GM12864 (cell line): ENCODE measurements at regions not wholly inside any gene's neighbourhood (a gene's known extent, or its start where the extent isn't known, plus 50 kb on each side); places are given as distances from the start of the nearest gene placed in this dataset.

ENCODE experiments used
- DNase-seq: peaks from one replicate; pipeline ENCODE4 v3.0.0-alpha.2; 2011; ENCODE audit warnings: low read depth
- H3K4me3 ChIP-seq: 2 replicates; pipeline ENCODE4 v1.5.1; 2011; ENCODE audit warnings: mild to moderate bottlenecking, low read depth, low read length, control low read depth
- CTCF ChIP-seq: IDR thresholded peaks from 2 replicates; pipeline ENCODE4 v1.5.1; 2011; ENCODE audit warnings: low read depth, mild to moderate bottlenecking, moderate library complexity, low read length, control low read depth, inconsistent platforms; ENCODE audit errors: missing control alignments

- no peak for DNase-seq
- no peak overlapping the region for H3K4me3 ChIP-seq
- TF ChIP-seq CTCF: no peak
These were observed 147.2 kb upstream of the ADO start for GRCh38 chr10:62657244-62657835.

DNA sequence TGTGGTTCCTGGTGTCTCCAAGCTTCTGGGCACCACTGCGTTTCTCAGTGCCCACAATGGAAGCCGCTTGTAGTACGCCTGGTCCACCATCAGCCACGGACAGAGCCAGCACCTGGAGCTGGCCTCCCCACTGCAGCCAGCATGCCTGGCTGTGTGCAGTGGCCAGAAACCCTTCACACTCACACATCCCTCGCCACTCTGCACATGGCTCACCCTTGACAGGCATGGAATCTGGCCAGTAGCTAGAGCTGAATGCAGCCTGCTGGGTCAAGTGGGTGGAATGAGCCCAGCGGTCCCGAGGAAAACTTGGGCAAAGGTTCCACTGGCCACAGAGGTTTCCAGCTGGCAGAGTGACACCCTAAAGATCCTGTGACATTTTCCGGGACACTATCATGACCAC lies 146.0 kb upstream of the ADO start:
- TF ChIP-seq CTCF: no peak
- DNase-seq: no peak
- no peak overlapping the region for H3K4me3 ChIP-seq

DNA sequence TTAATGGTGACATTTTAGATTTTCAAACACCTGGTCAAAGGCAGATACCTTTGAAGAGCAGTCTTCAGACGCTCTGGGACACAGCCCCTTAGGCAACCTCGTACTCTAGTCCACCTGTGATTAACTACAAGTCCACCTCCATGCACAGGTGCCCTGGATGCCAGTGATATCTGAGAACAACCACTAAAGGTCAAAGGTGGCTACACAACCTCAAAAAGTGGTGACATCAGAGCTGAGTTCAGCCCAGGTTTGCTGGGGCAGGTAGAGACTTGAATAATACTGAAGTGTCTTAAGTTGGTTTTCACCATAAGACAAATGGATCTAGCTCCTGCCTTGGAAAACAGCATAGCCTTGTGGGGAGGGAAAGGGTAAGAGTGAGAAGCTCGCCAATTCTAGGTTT lies 143.4 kb upstream of the ADO start:
- TF ChIP-seq CTCF: no peak
- H3K4me3 ChIP-seq: no peak overlapping the region
- no peak for DNase-seq

- H3K4me3 ChIP-seq: no peak overlapping the region
- no peak for DNase-seq
- no peak for TF ChIP-seq CTCF
These were observed 142.0 kb upstream of the ADO start for GRCh38 chr10:62662486-62662885.

DNA sequence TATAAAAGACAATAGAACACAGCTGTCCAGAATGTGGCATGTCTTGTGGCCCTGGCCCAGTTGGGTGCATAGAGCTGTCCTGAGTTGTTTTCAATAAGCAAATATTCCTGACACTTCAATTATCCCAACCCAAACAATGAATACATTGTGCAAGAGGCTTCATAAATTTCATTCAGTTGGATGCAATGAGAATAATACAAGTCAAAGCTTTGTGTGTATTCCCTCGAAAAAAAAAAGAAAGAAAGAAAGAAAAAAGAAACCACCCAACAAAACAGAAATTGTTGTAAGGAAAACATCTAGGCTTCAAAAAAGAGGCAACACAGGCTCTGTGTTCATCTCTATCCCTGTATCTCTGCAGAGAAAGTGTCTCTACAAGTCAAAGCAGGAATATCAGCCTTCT lies 138.7 kb upstream of the ADO start:
- no peak overlapping the region for H3K4me3 ChIP-seq
- no peak for TF ChIP-seq CTCF
- no peak for DNase-seq

- TF ChIP-seq CTCF: no peak
- no peak overlapping the region for H3K4me3 ChIP-seq
- no peak for DNase-seq
These were observed 138.2 kb upstream of the ADO start for GRCh38 chr10:62666275-62666674.

GRCh38 chr10:62669341-62669740 lies 135.2 kb upstream of the ADO start:
- no peak for TF ChIP-seq CTCF
- DNase-seq: no peak
- H3K4me3 ChIP-seq: no peak overlapping the region
